HG03025 (cell line): ENCODE measurements at regions not wholly inside any gene's neighbourhood (a gene's known extent, or its start where the extent isn't known, plus 50 kb on each side); places are given as distances from the start of the nearest gene placed in this dataset.
"Not testable (repeated sequence)": the region's sequence is repeated elsewhere in the genome, so short reads cannot be mapped to it uniquely, and the experiment has no call there.

Source experiments
- ATAC-seq: cut with Tn5 transposase; IDR thresholded peaks from one replicate; pipeline ENCODE4 v1.9.1; 2021; ENCODE audit warnings: mild to moderate bottlenecking, moderate library complexity; ENCODE audit not compliant: unreplicated experiment, low FRiP score

- ATAC-seq: not testable (repeated sequence)
These were observed 147.4 kb downstream of the USP22 start for GRCh38 chr17:20895426-20895825.

GRCh38 chr17:20896153-20896649 lies 146.6 kb downstream of the USP22 start:
- ATAC-seq: no peak

- ATAC-seq: not testable (repeated sequence)
These were observed 144.1 kb downstream of the USP22 start for GRCh38 chr17:20898726-20899125.

- not testable (repeated sequence) for ATAC-seq
These were observed 140.3 kb downstream of the USP22 start for GRCh38 chr17:20902496-20902895.

- ATAC-seq: not testable (repeated sequence)
These were observed 139.3 kb downstream of the USP22 start for GRCh38 chr17:20903549-20903948.

GRCh38 chr17:20908313-20909267 lies 134.2 kb downstream of the USP22 start:
- peak; percentile 72 for ATAC-seq

GRCh38 chr17:20914658-20915057 lies 128.2 kb downstream of the USP22 start:
- no peak for ATAC-seq

GRCh38 chr17:20916383-20916782 lies 126.4 kb downstream of the USP22 start:
- ATAC-seq: no peak

GRCh38 chr17:20917610-20918306 lies 125.1 kb downstream of the USP22 start:
- ATAC-seq: not testable (repeated sequence)

- no peak for ATAC-seq
These were observed 122.6 kb downstream of the USP22 start for GRCh38 chr17:20920095-20920814.

- ATAC-seq: no peak
These were observed 122.0 kb downstream of the USP22 start for GRCh38 chr17:20920815-20921199.

- ATAC-seq: no peak
These were observed 120.6 kb downstream of the USP22 start for GRCh38 chr17:20922128-20922670.

GRCh38 chr17:20924306-20924705 lies 118.5 kb downstream of the USP22 start:
- ATAC-seq: no peak

- no peak for ATAC-seq
These were observed 117.7 kb downstream of the USP22 start for GRCh38 chr17:20925091-20925490.

- no peak for ATAC-seq
These were observed 116.9 kb downstream of the USP22 start for GRCh38 chr17:20925954-20926353.

- ATAC-seq: no peak
These were observed 116.3 kb downstream of the USP22 start for GRCh38 chr17:20926532-20926931.

GRCh38 chr17:20927308-20927977 lies 115.4 kb downstream of the USP22 start:
- no peak for ATAC-seq

- ATAC-seq: no peak
These were observed 113.5 kb downstream of the USP22 start for GRCh38 chr17:20929334-20929733.

- ATAC-seq: no peak
These were observed 112.6 kb downstream of the USP22 start for GRCh38 chr17:20930081-20930760.
